Lung (tissue), 11 donors: ENCODE measurements at regions not wholly inside any gene's neighbourhood (a gene's known extent, or its start where the extent isn't known, plus 50 kb on each side); places are given as distances from the start of the nearest gene placed in this dataset.

Source experiments
- ATAC-seq: fragments of 200-7000 bp; cut with Tn5 transposase; one replicate; pipeline ENCODE4 v1.9.1; 2020; ENCODE audit warnings: moderate number of reproducible peaks; ENCODE audit not compliant: insufficient read depth, low FRiP score
- DNase-seq, 3 donors: peaks; one replicate each; pipeline ENCODE4 v3.0.0-alpha.2; 2013 to 2017
- H3K27ac ChIP-seq, 2 donors: one replicate each; pipeline ENCODE4 v1.5.1; 2013; ENCODE audit warnings: mild to moderate bottlenecking in 2 of 2, moderate library complexity in 2 of 2, control low read depth in 1 of 2, inconsistent platforms in 1 of 2, low read depth in 1 of 2, low read length in 1 of 2
- H3K27me3 ChIP-seq, 3 donors: one replicate each; pipeline ENCODE4 v1.5.1; 2013; ENCODE audit warnings: low read length in 2 of 3; ENCODE audit not compliant: control insufficient read depth in 3 of 3, insufficient read depth in 3 of 3
- H3K36me3 ChIP-seq, 4 donors: one replicate each; pipeline ENCODE4 v1.5.1; 2013; ENCODE audit warnings: low read length in 4 of 4, mild to moderate bottlenecking in 1 of 4, moderate library complexity in 1 of 4; ENCODE audit not compliant: control insufficient read depth in 4 of 4, insufficient read depth in 4 of 4
- H3K4me1 ChIP-seq, 5 donors: one replicate each; pipeline ENCODE4 v1.5.1; 2013; ENCODE audit warnings: low read length in 5 of 5, mild to moderate bottlenecking in 2 of 5, moderate library complexity in 1 of 5; ENCODE audit not compliant: control insufficient read depth in 5 of 5, insufficient read depth in 5 of 5
- H3K4me3 ChIP-seq: one replicate; pipeline ENCODE4 v1.5.1; 2013; ENCODE audit warnings: mild to moderate bottlenecking, control low read depth, moderate library complexity
- H3K9ac ChIP-seq, 2 donors: one replicate each; pipeline ENCODE4 v1.5.1; 2013; ENCODE audit warnings: low read length in 2 of 2, control low read depth in 1 of 2; ENCODE audit not compliant: insufficient read depth in 1 of 2
- H3K9me3 ChIP-seq, 4 donors: one replicate each; pipeline ENCODE4 v1.5.1; 2013; ENCODE audit warnings: low read length in 3 of 4, mild to moderate bottlenecking in 1 of 4, moderate library complexity in 1 of 4; ENCODE audit not compliant: control insufficient read depth in 4 of 4, insufficient read depth in 3 of 4
- WGBS, 2 donors: extraction: QIAGEN DNeasy Blood & Tissue Kit; methylation state at CpG; one replicate each; pipeline ENCODE4 v1.1.7; 2013; 5-methylcytosine and 5-hydroxymethylcytosine counted together
- TF ChIP-seq, protein P1 (sequence below): IDR thresholded peaks from 2 replicates; pipeline ENCODE4 v1.5.1; 2012; ENCODE audit warnings: mild to moderate bottlenecking; ENCODE audit errors: control extremely low read depth, extremely low read depth
- donor health status: control.
- donor health status: control.
- donor health status: Bipolar disorder and iron deficiency.
- donor health status: healthy.
- donor health status: DM: yes; HTN: yes; CAD: no.

DNA sequence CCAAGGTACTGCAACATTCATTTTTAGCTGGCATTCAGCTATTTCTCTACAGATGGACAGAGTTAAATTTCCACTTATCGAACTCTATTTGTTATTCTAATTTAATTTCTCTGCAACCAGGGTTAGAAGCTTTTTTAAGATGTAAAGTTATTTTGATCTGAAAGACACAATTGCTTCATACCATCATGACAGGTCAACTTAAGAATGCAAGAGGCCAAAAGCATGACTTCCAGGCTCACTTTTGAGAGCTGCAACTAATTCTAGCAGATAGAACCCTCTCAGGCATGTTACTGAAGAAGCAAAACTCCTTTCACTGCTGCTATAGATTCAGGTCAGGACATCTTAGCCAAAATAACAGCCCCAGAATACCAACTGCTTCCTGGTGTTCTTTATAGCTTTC lies 86.5 kb upstream of the GALNT18 start:
- TF ChIP-seq, protein P1, sequence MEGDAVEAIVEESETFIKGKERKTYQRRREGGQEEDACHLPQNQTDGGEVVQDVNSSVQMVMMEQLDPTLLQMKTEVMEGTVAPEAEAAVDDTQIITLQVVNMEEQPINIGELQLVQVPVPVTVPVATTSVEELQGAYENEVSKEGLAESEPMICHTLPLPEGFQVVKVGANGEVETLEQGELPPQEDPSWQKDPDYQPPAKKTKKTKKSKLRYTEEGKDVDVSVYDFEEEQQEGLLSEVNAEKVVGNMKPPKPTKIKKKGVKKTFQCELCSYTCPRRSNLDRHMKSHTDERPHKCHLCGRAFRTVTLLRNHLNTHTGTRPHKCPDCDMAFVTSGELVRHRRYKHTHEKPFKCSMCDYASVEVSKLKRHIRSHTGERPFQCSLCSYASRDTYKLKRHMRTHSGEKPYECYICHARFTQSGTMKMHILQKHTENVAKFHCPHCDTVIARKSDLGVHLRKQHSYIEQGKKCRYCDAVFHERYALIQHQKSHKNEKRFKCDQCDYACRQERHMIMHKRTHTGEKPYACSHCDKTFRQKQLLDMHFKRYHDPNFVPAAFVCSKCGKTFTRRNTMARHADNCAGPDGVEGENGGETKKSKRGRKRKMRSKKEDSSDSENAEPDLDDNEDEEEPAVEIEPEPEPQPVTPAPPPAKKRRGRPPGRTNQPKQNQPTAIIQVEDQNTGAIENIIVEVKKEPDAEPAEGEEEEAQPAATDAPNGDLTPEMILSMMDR, result no peak
- WGBS, 2 donors, result 37 to 89% methylated on average over 1 of the region's 1 CpG
- ATAC-seq, result no peak
- no peak for DNase-seq
- Histone ChIP-seq H3K27ac (no peak overlapping the region), H3K36me3 (no peaks in the 10 kb centered on the region), H3K4me3 (no peak overlapping the region), H3K27me3 (no peaks in the 10 kb centered on the region), H3K4me1 (peaks cover 0 to 2% (median 0%) of the 10 kb centered on the region in 5 donors), H3K9me3 (no peaks in the 10 kb centered on the region), H3K9ac (no peak overlapping the region)

DNA sequence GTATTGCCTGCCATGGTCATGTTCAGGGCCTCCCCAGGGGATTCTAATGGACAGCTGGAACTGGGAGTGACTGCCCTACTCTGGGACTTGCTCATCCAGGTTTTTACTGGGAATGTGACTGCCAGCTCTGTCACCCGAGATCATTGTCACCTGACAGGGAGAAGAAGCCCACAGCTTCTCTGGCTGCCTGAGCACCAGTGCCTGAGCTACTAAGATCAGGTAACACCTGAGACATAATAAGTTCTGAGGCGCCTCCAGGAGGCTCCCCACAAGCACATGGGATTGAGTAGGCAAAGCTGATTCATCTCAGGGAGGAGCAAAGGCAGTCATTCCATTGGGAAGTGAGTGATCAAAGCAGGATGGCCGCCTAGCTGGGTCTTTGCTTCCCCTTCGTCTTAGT lies 84.2 kb upstream of the GALNT18 start:
- no peak for DNase-seq
- 82 to 89% methylated on average over 4 of the region's 4 CpGs for WGBS, 2 donors
- TF ChIP-seq, protein P1, result no peak
- ATAC-seq, result no peak
- Histone ChIP-seq H3K9me3 (no peaks in the 10 kb centered on the region), H3K27ac (no peak overlapping the region), H3K27me3 (no peaks in the 10 kb centered on the region), H3K4me1 (peaks cover 0 to 2% (median 0%) of the 10 kb centered on the region in 5 donors), H3K4me3 (no peak overlapping the region), H3K9ac (no peak overlapping the region), H3K36me3 (no peaks in the 10 kb centered on the region)

DNA sequence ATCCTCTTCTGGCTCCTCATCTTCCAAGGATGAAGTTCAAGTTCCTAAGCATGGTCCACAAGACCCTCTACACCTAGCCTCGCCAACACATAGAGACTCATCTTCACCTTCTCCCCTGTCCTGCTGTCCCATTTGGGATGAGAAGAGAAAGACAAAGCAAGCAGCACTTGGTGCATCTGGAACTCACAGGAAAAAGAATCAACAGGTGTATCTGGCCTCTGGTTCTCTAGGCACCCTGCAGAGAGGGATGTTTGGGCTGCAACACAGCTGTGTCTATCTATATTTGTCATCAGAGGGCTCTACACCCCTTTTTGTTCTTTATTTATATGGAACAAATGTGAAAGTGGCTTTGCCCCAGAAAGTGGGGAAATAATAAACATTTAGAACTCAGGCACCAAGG lies 82.1 kb upstream of the GALNT18 start:
- Histone ChIP-seq H3K27ac (no peak overlapping the region), H3K36me3 (no peaks in the 10 kb centered on the region), H3K9ac (no peak overlapping the region), H3K4me3 (no peak overlapping the region), H3K9me3 (no peaks in the 10 kb centered on the region), H3K4me1 (no peaks in the 10 kb centered on the region), H3K27me3 (no peaks in the 10 kb centered on the region)
- WGBS, 2 donors, result 96 to 97% methylated on average over 1 of the region's 1 CpG
- no peak for DNase-seq
- no peak for ATAC-seq
- TF ChIP-seq, protein P1, result no peak

DNA sequence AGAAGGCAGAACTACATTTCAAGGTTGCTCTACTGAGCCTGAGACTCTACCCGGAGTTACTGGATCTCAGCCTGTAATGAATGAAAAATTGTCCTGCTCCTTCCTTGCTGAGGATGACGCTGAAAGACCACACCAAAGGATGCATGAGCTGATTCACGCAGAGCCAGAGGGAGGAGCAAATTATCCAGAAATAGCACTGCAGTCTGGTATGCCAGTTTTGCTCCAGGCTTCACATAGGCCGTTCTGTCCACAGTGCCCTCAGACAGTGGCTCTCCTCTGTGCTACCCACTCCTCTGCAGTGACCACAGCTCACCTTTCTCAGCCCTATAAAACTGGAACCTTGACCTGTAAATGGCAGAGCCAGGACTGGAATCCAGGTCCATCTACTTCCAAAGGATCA lies 79.3 kb upstream of the GALNT18 start:
- no peaks in the 10 kb centered on the region for H3K27me3 ChIP-seq
- H3K36me3 ChIP-seq, result no peaks in the 10 kb centered on the region
- no peak for ATAC-seq
- H3K4me1 ChIP-seq, result no peaks in the 10 kb centered on the region
- 71 to 84% methylated on average over 4 of the region's 4 CpGs for WGBS, 2 donors
- no peak overlapping the region for H3K9ac ChIP-seq
- no peak for DNase-seq
- H3K9me3 ChIP-seq, result no peaks in the 10 kb centered on the region
- H3K4me3 ChIP-seq, result no peak overlapping the region
- no peak overlapping the region for H3K27ac ChIP-seq
- TF ChIP-seq, protein P1, result no peak
